GM18499 (cell line): ENCODE measurements at regions not wholly inside any gene's neighbourhood (a gene's known extent, or its start where the extent isn't known, plus 50 kb on each side); places are given as distances from the start of the nearest gene placed in this dataset.
"Not testable (repeated sequence)": the region's sequence is repeated elsewhere in the genome, so short reads cannot be mapped to it uniquely, and the experiment has no call there.

ENCODE experiments used
- ATAC-seq: cut with Tn5 transposase; IDR thresholded peaks from one replicate; pipeline ENCODE4 v1.9.1; 2021; ENCODE audit warnings: moderate number of reproducible peaks; ENCODE audit not compliant: insufficient read depth, unreplicated experiment

DNA sequence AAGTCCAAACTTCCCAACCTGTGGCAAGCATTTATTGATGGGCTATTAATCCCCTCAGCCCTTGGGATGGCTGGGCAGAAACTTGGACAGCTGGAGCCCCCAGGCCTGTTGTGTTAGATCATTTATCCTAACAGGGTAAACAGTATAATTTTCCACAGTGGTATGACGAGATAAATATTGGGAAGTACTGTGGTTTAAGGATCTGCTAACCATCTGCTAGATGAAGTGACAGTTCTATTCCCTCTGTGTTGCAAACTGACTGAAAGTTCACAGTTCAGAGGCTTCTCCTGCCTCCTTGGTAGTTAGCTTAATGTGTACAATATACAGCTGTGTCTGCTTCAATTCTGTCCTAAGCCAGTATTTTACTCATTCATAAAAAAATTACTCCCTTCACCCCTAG, 127.5 kb upstream of the CHODL start:
- no peak for ATAC-seq

DNA sequence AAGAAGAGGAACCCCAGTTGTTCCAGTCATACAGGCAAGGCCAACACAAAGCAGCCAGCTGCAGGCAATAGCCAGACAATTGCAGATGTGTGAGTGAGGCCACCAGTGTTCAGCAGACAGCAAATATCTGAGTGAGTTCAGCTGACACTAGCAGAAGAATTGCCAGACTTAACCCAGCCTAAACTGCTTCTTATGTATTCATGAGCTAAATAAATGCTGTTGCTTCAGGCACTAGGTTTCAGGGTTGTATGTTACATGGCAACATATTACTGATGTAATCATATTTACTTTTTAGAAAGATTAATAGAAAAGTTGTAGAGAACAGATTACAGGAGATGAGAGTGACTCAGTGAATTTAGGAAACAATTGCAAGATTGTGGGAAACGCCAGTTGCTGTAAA, 129.8 kb upstream of the CHODL start:
- ATAC-seq, result no peak

DNA sequence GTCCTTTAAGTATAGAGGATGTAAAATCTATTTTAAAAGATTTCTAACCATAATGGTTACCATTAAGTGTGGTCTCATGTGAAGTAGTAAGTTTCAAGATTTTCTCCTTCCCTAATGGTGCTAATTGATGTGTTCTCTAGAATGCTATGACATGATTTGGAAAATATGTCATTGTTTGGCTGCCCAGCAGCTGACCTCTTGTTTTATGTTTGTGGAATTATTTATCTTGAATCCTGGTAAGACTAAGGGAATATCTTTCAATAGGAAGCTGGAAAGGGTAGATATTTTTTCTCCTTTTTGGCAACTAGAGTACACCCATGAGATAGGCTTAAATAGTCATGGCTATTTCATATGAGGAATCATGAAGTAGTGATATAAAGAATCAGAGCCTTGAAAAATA, 139.8 kb upstream of the CHODL start:
- no peak for ATAC-seq

DNA sequence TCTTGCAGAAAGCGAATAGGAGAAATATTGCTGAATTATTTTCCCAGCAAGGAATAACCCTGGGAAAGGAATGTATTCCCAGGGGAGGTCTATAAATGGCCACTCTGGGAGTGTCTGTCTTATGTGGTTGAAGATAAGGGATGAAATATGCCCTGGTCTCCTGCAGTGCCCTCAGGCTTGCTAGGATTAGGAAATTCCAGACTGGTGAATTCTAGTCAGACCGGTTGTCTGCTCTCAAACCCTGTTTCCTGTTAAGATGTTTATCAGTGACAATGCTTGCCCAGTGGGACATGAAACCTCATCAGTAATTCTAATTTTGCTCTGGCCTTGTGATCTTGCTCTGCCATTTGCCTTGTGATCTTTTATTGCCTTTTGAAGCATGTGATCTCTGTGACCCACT, 148.2 kb upstream of the CHODL start:
- ATAC-seq, result not testable (repeated sequence)

DNA sequence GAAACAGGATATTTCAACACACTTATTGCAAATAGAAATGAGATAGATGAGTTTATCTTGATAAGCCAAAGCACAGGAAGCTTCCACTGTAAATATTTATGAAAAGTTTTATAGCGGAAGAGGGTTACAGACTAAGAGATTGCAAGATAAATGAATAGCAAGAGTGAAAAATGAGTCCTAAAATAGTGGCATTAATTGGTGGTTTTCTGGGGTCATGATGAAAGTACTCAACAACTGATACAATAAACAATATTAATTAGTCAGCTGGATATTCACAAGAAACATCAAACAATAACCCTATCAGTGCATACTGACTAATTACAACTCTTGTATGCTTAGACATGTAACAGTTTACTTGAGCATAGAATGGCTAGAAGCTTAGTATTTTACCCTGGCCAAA, 154.8 kb upstream of the CHODL start:
- no peak for ATAC-seq

DNA sequence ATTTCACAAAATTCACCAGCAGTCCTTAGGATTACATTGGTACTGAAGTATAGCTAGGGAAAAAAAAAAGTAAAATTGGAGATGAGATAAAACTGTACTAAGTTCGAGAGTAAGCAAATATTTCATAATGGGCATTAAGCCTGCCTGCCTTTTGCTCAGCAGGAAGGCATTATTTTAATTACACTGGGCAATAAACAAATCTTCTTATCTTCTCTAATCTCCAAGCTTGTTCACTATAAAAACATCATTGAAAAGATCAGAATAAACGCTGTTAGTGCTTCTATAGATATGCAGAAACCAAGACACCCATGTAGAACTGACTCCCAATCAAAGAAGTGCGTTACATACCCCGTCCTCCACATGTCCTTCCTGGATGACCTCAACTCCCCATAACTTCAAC, 174.2 kb upstream of the CHODL start:
- no peak for ATAC-seq

DNA sequence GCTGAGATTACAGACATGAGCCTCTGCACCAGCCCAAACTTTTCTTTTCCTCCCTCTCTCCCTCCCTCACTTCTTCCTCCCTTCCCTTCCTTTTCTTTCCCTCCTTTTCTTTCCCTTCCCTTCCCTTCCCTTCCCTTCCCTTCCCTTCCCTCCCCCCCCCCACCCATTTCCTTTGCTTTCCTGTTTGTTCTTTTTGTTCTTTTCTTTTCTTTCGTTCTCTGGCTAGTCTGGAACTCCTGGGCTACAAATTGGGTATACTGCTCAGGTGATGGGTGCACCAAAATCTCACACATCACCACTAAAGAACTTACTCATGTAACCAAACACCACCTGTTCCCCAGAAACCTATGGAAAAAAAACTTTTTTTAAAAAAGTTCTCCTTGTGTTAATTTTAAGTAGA, 174.8 kb upstream of the CHODL start:
- no peak for ATAC-seq

DNA sequence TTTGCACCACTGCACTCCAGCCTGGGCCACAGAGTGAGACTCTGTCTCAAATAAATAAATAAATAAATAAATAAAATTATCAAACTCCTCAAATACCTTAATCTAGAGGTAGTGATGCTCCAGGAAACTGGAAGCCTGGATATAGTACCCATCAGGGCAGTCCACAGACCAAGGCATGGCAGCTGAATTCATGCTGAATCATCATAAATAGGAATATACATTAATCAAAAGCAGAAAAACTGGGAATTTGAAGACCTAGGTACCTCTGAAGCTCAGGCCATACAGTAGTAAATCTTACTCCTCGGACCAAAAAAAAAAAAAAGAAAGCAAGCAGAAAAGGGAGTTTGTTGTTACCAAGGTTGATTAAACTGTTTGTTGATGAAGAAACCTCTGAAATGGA, 184.2 kb upstream of the CHODL start:
- no peak for ATAC-seq

DNA sequence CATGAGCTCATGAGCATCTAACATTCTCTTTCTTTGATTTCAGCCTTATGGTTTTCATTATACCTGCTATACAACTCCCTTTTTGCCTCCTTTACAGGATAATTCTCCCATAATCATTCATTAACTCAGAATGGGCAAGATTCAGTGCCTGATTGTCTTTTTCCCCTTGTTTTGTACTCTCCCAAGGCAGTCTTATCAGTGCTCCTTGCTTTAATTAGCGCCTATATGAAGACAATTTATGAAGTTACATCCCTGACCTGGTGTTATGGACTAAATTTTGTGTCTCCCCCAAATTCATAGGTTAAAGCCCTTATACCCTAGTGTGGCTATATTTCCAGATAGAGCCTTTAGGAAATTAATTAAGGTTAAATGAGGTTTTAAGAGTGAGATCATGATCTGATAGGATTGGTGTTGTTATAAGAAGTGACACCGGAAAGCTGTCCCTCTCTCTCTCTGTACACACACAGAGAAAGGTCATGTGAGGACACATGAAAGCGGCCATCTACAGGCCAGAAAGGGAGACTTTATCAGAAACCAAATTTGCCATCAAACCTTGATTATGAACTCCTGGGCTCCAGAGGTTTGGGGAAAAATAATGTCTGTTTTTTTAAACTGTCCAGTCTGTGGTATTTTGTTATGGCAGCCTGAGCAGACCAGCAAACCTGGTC, 185.8 kb upstream of the CHODL start:
- ATAC-seq, result no peak

DNA sequence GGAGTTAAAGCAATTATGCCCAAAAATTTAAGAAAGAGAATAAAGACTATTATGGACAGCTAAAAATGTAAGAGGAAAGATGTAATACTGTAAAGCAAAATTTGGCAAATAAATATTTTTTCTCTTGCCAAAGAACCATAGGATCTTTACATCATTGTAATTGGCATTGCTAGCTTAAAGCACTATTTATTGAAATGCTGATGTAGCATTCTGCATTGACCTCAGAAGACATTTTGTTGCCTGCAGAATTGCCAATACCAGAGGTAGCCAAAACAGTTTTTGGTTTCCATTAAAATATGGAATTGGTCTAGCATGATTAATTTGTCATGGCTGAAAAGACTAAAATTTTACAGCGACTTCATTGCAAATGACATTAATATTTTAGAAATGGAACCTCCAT, 191.5 kb upstream of the CHODL start:
- no peak for ATAC-seq

DNA sequence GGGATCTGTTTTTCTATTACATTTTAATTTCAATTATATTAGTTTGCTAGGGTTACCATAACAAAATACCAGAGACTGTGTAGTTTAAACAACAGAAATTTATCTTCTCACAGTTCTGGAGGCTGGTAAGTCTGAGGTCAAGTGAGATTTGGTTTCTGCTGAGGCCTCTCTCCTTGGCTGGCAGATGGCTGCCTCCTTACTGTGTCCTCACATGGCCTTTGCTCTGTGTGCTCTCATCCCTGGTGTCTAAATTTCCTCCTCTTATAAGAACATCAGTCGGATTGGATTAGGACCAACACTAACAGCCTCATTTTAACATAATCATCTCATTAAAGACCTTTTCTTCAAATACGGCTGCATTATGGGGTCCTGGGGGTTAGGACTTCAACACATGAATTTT, 195.2 kb upstream of the CHODL start:
- no peak for ATAC-seq

DNA sequence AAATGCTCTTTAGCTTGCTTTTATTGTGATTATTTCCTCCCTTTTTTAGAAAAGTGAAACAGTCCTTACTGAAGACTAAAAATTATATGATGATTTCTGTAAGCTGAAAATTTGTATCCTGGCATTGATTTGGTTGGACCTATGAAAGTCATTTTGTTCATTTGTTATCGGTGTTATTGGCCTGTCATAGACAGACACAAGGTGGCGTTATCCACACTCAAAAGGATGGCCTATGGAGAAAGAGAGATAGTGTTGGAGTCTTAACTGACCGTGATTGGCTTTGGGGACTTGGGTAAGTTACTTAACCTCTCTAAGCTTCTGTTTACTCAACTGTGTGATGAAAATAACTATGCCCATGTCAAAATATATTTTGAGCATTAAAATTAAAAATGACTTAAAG, 203.6 kb upstream of the CHODL start:
- ATAC-seq, result no peak

DNA sequence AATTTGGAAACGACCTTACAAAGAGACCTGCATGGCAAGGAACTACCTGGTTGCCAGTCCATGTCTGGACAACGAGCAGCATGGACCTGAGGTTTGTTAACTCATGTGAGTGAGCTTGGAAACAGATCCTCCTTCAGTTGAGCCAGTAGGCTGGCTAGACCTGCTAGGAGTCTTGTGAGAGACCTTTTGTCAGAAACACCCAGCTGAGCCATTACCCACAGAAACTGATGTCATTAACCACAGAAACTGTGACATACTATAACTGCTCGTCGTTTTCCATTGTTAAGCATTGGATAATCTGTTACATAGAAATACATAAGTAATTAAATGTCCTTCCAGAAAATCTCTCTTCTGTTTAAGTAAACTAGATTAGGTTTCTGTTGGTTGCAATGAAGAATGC, 211.1 kb upstream of the C21orf91 start:
- no peak for ATAC-seq

DNA sequence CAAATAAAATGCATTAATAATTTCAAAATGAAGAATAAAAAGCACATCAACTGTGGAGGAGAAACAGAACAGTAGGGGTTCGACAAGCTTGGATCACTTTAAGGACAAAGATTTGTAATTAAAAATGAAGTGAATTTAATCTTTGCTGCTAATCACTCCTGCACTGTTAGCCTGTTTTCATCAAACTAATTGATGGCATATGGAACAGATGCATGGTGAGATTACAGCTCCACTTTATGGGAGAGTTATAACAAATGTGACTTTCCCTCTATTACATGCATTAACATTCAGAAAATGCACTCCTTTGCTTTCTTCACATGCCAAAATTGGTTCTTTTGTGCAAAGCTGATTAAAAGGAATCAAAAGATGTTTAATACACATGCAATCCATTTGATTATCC, 207.2 kb upstream of the C21orf91 start:
- ATAC-seq, result no peak

DNA sequence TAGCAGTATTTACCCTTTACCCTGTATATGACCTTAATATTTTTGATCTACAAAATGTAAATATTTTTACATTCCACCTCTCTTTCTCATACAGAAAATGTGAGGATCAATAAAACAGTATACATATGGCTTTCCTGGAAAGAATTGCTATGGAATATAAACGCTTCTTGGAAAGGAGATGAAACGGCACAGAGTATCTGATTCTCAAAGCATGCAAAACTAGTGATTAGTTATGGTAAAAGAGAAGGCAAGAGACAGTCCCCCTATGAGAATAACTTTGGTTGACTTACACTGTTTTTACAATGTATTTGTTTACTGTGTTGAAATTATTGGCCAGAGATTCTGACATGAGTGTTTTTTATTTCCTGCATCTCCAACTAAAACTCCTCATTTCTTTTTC, 204.6 kb upstream of the C21orf91 start:
- ATAC-seq, result no peak

DNA sequence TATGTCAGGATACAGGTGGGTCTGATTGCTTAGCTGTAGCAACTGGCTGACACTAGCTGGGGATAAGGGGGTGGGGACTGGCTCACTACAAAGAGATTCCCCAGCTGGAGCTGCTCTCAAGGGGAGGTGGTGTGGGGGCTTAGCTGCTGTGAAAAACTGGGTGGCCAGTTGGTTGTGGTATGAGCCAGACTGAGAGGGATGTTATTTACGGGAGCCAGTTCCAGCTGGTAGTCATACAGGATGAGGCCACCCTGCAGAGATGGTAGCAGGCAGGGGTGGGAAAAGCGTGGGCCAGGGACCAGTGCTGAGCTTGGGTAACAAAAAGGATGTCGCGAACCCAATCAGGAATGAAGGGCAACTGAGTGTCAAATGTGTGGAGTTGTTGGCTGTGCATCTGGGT, 204.0 kb upstream of the C21orf91 start:
- ATAC-seq, result no peak

DNA sequence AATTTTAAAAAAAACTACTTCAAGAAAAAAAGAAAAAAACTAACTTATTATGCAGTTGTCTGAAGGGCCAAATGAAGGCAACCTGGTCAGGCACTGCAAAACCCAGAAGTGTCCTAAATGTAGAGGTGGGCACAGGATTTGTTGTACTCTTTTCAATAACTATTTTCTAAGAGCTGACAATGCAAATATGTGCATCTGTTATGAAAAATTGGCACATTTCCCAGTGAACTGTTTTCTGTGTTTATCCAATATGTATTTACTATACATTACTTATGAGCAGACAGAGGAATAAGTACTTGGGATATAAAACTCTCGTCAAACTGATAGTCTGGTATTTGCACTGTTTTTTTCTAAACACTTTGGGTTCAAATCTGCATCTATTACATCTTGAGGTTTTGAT, 188.0 kb upstream of the C21orf91 start:
- no peak for ATAC-seq

DNA sequence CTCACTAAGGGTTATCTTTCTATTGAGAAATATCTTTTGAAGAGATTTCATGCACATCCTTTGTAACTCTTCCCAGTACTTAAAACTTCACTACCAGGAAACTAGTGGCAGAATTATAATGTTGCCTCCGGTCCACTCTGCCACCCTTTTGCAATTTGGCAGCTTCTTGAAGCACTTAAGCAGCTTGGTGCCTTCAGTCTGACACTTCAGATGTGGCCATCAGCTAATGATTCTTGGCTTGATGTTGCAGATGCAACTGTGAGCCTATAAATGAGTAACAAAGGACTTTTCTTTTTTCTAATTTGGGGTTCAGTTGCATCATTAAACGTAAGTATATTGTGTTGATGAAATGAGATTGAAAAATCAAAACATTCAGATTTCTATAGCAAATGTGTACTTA, 187.5 kb upstream of the C21orf91 start:
- no peak for ATAC-seq

DNA sequence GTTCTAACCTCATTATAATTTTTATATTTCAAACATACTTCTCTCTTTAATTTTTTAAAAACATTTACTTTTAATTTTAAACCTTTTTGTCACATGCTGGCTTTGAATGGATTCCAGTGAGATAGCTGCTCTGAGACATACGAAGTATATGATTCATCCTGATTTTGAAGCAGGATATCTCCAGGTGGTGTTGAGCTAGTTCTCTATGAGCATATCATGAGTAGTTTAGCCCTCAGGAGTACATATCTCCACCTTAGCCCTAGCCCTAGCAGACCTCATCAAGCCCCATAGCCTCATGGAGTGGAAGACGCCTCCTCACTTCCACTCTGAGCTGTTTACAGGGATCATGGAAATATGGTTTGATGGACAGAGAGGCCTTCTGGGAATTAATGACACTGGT, 183.2 kb upstream of the C21orf91 start:
- no peak for ATAC-seq

DNA sequence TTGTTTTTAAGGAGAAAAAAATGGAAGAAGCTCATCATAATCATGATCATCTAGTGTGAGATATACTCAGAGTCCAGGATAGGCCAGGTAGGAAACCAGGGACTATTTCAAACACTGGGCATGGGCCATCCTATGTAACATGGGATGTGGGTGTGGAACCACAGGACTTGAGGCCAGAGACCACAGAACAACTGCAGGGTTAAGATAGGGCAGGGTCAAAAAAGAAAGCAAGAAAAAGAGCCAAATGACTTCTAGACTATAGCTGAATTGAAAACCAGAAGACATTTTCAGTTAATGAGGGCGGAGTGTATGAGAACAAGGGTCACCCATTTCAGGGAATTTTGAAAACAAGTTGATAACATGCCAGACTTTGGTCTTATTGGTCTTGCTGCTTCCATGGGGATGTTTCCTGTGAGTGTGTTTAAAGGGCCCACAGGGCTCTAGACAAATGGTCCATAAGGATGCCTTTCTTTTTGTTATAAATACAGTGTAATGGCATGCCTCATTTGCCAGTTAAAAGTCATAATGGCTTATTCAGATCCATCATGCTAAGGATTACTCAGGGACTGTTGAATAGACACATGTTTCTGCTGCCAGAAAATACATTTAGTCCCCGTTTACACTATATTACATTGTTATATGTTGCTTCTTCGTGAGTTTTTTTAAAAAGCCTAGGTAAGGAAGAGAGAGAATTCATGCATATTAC, 182.0 kb upstream of the C21orf91 start:
- no peak for ATAC-seq

DNA sequence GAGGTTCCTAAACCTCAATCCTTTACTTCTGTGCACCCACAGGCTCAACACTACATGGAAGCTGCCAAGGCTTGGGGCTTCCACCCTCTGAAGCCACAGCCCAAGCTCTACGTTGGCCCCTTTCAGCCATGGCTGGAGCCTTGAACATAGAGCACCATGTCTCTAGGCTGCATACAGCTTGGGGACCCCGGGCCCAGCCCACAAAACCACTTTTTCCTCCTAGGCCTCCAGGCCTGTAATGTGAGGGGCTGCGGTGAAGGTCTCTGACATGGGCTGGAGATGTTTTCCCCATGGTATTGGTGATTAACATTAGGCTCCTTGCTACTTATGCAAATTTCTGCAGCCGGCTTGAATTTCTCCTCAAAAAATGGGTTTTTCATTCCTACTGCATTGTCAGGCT, 179.4 kb upstream of the C21orf91 start:
- ATAC-seq, result not testable (repeated sequence)

DNA sequence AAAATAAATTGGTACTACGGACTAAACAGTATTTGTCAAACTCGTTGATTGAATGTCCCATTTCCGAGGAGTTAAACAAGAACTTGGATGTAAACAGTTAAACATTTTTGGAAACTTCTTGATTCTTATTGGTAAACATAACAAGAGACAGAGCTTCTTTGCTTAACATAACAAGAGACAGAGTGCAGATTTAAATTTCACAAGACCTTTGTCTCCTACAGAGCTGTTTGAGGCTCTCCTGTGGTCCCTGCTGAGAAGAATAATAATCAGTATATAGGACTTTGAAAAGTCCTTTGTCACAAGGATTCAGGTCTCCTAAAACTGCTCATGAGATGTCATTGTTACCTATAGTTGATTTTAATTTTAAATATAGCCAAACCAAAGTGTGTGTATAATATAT, 170.6 kb upstream of the C21orf91 start:
- no peak for ATAC-seq
